ENCODE measurements at regions not wholly inside any gene's neighbourhood (a gene's known extent, or its start where the extent isn't known, plus 50 kb on each side); places are given as distances from the start of the nearest gene placed in this dataset.

DNA sequence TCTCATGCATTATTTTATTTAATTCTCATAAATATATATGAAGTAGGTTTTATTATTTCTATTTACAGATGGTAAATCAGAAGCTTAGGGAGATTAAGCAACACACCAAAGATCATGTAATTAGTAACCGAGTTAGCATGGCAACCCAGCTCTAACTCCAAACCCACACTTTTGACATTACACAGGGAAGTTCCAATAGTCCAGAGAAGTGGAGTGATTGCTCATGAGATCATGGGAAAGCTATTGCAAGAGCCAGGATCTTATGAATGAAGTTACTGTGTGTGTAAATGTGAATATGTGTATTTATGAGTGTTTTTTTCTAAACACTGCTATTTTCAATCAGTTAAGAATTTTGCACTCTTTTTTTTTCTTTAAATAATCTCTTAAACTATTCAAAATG lies 225.8 kb upstream of the KIRREL3 start:
- no peak for TF ChIP-seq POLR2A (IDR thresholded peaks at IDR 0.05; ENCODE audit: low read depth, low read length)
- no peak for TF ChIP-seq TAF1 (IDR thresholded peaks at IDR 0.05; ENCODE audit: low read depth, low read length)
- TF ChIP-seq POLR2AphosphoS5 (IDR thresholded peaks at IDR 0.05; ENCODE audit: low read depth, low read length): no peak
- no peak for TF ChIP-seq POU2F2 (IDR thresholded peaks at IDR 0.05; ENCODE audit: low read depth, low read length)

All from GM12891 (cell line).